Peyer's patch (tissue), 4 donors: ENCODE measurements at regions not wholly inside any gene's neighbourhood (a gene's known extent, or its start where the extent isn't known, plus 50 kb on each side); places are given as distances from the start of the nearest gene placed in this dataset.

ENCODE experiments used
- DNase-seq, 3 donors: peaks; one replicate each; pipeline ENCODE4 v3.0.0-alpha.2; 2017 to 2019
- H3K27ac ChIP-seq, 4 donors: fragments of 200-600 bp; sonication (generic); one replicate each; pipeline ENCODE4 v1.5.1; 2016 to 2019
- H3K27me3 ChIP-seq, 2 donors: fragments of 200-600 bp; sonication (generic); one replicate each; pipeline ENCODE4 v1.5.1; 2019
- H3K36me3 ChIP-seq, 3 donors: fragments of 200-600 bp; sonication (generic); one replicate each; pipeline ENCODE4 v1.5.1; 2016 to 2019
- H3K4me1 ChIP-seq, 4 donors: fragments of 200-600 bp; sonication (generic); one replicate each; pipeline ENCODE4 v1.5.1; 2016 to 2019
- H3K4me3 ChIP-seq, 4 donors: fragments of 200-600 bp; sonication (generic); 1 replicate in 3 of 4; 2 replicates in 1 of 4; pipeline ENCODE4 v1.5.1; 2016 to 2019; ENCODE audit warnings: mild to moderate bottlenecking in 1 of 4
- H3K9me3 ChIP-seq, 4 donors: fragments of 200-600 bp; sonication (generic); one replicate each; pipeline ENCODE4 v1.5.1; 2016 to 2019; ENCODE audit warnings: mild to moderate bottlenecking in 1 of 4
- POLR2A ChIP-seq, 2 donors: fragments of 450-650 bp; IDR thresholded peaks; one replicate each; pipeline ENCODE4 v1.5.1; 2017; ENCODE audit warnings: antibody characterized with exemption in 2 of 2, mild to moderate bottlenecking in 2 of 2, moderate library complexity in 2 of 2
- TF ChIP-seq, protein P1 (sequence below), 6 experiments: fragments of 450-650 bp in 4 of 6; fragments of 200-600 bp in 2 of 6; sonication (generic) in 1 of 6; IDR thresholded peaks; one replicate each; pipeline ENCODE4 v1.5.1; 2017 to 2019; ENCODE audit warnings: antibody characterized with exemption in 6 of 6, mild to moderate bottlenecking in 3 of 6, moderate library complexity in 1 of 6

DNA sequence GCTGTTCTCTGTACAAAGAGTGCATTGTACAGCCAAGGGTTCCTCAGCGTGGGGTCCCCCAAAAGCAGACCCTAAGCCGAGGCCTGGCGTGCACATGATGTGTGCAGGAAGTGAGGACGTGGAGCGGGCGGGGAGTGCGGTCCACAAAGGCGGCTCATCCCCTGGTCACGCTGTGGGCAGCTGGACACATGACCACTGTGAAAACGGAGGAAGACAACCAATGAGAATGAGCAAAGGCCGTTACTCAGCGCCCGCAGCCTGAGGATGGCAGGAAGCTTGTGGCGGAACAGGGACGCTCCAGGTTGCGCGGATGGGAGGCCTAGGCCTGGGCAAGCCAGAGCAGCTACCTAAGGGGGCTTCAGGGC, 1263.7 kb downstream of the BRD1 start:
- H3K4me3 ChIP-seq = no peak overlapping the region
- TF ChIP-seq, protein P1, sequence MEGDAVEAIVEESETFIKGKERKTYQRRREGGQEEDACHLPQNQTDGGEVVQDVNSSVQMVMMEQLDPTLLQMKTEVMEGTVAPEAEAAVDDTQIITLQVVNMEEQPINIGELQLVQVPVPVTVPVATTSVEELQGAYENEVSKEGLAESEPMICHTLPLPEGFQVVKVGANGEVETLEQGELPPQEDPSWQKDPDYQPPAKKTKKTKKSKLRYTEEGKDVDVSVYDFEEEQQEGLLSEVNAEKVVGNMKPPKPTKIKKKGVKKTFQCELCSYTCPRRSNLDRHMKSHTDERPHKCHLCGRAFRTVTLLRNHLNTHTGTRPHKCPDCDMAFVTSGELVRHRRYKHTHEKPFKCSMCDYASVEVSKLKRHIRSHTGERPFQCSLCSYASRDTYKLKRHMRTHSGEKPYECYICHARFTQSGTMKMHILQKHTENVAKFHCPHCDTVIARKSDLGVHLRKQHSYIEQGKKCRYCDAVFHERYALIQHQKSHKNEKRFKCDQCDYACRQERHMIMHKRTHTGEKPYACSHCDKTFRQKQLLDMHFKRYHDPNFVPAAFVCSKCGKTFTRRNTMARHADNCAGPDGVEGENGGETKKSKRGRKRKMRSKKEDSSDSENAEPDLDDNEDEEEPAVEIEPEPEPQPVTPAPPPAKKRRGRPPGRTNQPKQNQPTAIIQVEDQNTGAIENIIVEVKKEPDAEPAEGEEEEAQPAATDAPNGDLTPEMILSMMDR (IDR thresholded peaks at IDR 0.05) = no peak
- TF ChIP-seq POLR2A (IDR thresholded peaks at IDR 0.05) = no peak
- no peaks in the 10 kb centered on the region for H3K9me3 ChIP-seq
- DNase-seq = no peak
- H3K27ac ChIP-seq = no peak overlapping the region
- H3K36me3 ChIP-seq = no peaks in the 10 kb centered on the region
- no peaks in the 10 kb centered on the region for H3K27me3 ChIP-seq
- H3K4me1 ChIP-seq = no peaks in the 10 kb centered on the region

DNA sequence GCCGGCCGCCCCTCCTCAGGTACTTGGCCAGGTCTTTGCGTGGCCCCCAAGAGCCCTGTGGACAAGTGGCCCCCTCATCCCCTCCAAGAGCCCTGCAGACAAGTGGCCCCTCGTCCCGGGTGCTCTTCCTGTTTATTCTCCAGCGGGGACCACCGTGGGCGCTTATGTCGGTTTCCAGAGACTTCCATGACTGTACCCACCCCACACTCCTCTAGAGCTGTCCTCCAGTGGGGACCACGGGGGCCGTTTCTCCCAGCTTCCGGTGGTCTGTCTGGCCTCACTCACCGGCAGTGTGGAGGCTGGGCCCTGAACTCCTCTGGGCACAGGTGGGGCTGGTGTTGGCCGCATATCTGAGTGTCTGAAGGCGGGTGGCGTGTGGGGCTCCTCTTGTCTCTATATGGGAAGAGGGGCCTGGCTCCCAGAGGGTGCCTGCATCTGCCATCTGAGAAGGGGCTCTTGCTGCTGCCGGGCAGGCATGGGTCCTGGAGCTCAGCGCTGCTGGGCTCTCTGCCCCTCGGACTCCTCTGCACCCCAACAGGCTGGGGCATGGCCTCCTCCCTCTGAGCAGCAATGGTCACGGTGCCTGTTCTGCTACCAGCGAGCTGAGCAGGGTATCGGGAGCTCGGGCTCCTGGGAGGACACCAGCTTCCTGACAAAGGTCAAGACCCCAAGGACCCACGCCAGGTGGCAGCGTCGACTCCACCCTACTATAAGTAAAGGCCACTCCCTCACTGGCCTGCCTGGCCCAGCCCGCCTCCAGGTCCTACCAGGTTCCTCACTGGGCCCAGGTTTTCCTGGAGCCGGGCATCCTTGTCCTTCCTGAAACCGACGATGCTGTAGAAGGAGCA, 1264.3 kb downstream of the BRD1 start:
- Histone ChIP-seq H3K36me3 (no peaks in the 10 kb centered on the region), H3K27me3 (no peaks in the 10 kb centered on the region), H3K9me3 (no peaks in the 10 kb centered on the region), H3K4me3 (no peak overlapping the region), H3K4me1 (no peaks in the 10 kb centered on the region), H3K27ac (no peak overlapping the region)
- TF ChIP-seq POLR2A (IDR thresholded peaks at IDR 0.05) = no peak
- TF ChIP-seq, protein P1 (IDR thresholded peaks at IDR 0.05) = no peak
- DNase-seq = no peak

DNA sequence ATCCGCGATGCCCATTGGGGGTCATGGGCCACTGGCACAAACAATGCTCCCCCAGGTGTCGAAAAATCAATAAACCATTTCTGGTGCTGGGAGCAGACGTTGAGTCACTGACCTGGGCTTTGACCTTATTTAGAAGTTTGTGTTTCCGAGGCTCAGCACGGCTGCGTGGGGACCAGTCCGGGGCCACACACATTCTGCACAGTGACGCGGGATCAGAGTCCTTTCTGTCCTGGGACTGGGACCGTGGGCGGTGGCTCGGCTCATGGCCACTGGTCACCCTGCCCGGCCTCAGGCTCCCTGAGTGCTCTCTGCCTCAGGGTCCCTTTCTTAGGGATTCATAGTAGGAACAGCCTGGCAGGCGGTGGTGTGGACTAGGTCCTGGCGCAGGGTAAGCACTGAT, 1266.0 kb downstream of the BRD1 start:
- TF ChIP-seq, protein P1 (IDR thresholded peaks at IDR 0.05) = no peak
- TF ChIP-seq POLR2A (IDR thresholded peaks at IDR 0.05) = no peak
- no peaks in the 10 kb centered on the region for H3K9me3 ChIP-seq
- H3K36me3 ChIP-seq = no peaks in the 10 kb centered on the region
- no peak overlapping the region for H3K4me3 ChIP-seq
- no peaks in the 10 kb centered on the region for H3K4me1 ChIP-seq
- H3K27me3 ChIP-seq = no peaks in the 10 kb centered on the region
- no peak for DNase-seq
- H3K27ac ChIP-seq = no peak overlapping the region

DNA sequence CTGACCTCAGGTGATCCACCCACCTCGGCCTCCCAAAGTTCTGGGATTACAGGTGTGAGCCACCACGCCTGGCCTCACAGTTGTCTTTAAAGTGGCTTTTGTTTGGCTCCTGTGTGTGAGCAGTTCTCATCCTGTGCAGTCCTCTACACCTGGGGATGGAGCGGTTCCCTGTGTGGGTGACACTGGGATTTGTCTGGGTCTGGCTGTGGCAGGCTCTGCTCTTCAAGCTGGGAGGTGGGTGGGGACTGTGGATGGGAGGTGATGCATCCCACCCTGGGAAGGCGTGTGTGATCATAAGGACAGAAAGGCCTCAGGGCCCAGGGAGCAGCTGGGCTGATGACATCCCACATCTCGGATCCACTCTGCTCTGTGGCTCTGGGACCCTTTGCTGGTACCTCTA, 1266.8 kb downstream of the BRD1 start:
- H3K9me3 ChIP-seq = no peaks in the 10 kb centered on the region
- no peaks in the 10 kb centered on the region for H3K4me1 ChIP-seq

DNA sequence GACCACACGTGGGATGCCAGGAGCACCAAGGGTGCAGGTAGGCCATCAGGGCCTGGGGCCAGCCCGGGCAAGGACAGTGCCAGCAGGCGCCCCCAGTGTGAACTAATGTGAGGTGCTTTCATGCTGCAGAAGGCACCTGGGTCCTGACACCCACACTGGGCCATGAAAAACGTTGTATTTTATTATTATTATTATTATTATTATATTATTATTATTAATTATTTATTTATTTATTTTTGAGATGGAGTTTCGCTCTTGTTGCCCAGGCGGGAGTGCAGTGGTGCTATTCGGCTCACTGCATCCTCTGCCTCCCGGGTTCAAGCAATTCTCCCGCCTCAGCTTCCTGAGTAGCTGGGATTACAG, 1267.3 kb downstream of the BRD1 start:
- no peaks in the 10 kb centered on the region for H3K9me3 ChIP-seq
- DNase-seq = no peak

More for the DNA sequence above, 1266.8 kb downstream of the BRD1 start:
- Histone ChIP-seq H3K27me3 (no peaks in the 10 kb centered on the region), H3K27ac (no peak overlapping the region), H3K4me3 (no peak overlapping the region), H3K36me3 (no peaks in the 10 kb centered on the region)
- no peak for DNase-seq
- TF ChIP-seq, protein P1 (IDR thresholded peaks at IDR 0.05) = no peak
- TF ChIP-seq POLR2A (IDR thresholded peaks at IDR 0.05) = no peak

More for the DNA sequence above, 1267.3 kb downstream of the BRD1 start:
- H3K27ac ChIP-seq = no peak overlapping the region
- no peaks in the 10 kb centered on the region for H3K36me3 ChIP-seq
- H3K4me3 ChIP-seq = no peak overlapping the region
- TF ChIP-seq, protein P1 (IDR thresholded peaks at IDR 0.05) = no peak
- no peak for TF ChIP-seq POLR2A (IDR thresholded peaks at IDR 0.05)
- no peaks in the 10 kb centered on the region for H3K4me1 ChIP-seq
- H3K27me3 ChIP-seq = no peaks in the 10 kb centered on the region
